Left ventricle myocardium inferior (tissue), 1 donor: ENCODE measurements at regions not wholly inside any gene's neighbourhood (a gene's known extent, or its start where the extent isn't known, plus 50 kb on each side); places are given as distances from the start of the nearest gene placed in this dataset.

Experiments used
- DNase-seq: peaks from one replicate; pipeline ENCODE4 v3.0.0-alpha.2; 2020
- H3K27ac ChIP-seq: fragments of 200-600 bp; replicated peaks from 2 replicates; pipeline ENCODE4 v1.8.0; 2021
- H3K27me3 ChIP-seq: fragments of 200-600 bp; 2 replicates; pipeline ENCODE4 v1.8.0; 2021; ENCODE audit warnings: low read depth
- H3K36me3 ChIP-seq: fragments of 200-600 bp; 2 replicates; pipeline ENCODE4 v1.8.0; 2021
- H3K4me1 ChIP-seq: fragments of 200-600 bp; 2 replicates; pipeline ENCODE4 v1.8.0; 2021
- H3K4me3 ChIP-seq: fragments of 200-600 bp; 2 replicates; pipeline ENCODE4 v1.8.0; 2021; ENCODE audit warnings: mild to moderate bottlenecking, moderate library complexity
- H3K9me3 ChIP-seq: fragments of 200-600 bp; replicated peaks from 2 replicates; pipeline ENCODE4 v1.8.0; 2021
- CTCF ChIP-seq: fragments of 200-600 bp; IDR thresholded peaks from 2 replicates; pipeline ENCODE4 v1.8.0; 2021; ENCODE audit warnings: antibody characterized with exemption, mild to moderate bottlenecking, borderline replicate concordance
- intact Hi-C: fragments of 100-400 bp; cut with micrococcal nuclease; formaldehyde crosslinking; loops from one replicate; pipeline ENCODE4 v1.11.0; 2022
- donor health status: DM: no; HTN: yes; CAD: no; lungs with severe emphysema.

- Histone ChIP-seq H3K27ac (no peak overlapping the region), H3K9me3 (peaks cover 13% of the 10 kb centered on the region), H3K4me3 (no peak overlapping the region), H3K27me3 (no peaks in the 10 kb centered on the region), H3K4me1 (no peaks in the 10 kb centered on the region), H3K36me3 (no peaks in the 10 kb centered on the region)
- TF ChIP-seq CTCF: no peak
- intact Hi-C loops: no loop called here
- DNase-seq: no peak
These were observed 99.4 kb upstream of the GHITM start for GRCh38 chr10:84039957-84040356.

GRCh38 chr10:84047258-84048010, 91.9 kb upstream of the GHITM start:
- Histone ChIP-seq H3K36me3 (no peaks in the 10 kb centered on the region), H3K9me3 (peaks cover 21% of the 10 kb centered on the region), H3K27me3 (no peaks in the 10 kb centered on the region), H3K27ac (no peak overlapping the region), H3K4me3 (no peak overlapping the region), H3K4me1 (no peaks in the 10 kb centered on the region)
- TF ChIP-seq CTCF: no peak
- DNase-seq: no peak
- intact Hi-C loops: no loop called here

- TF ChIP-seq CTCF: no peak
- no peaks in the 10 kb centered on the region for H3K27me3 ChIP-seq
- no peaks in the 10 kb centered on the region for H3K4me1 ChIP-seq
- H3K9me3 ChIP-seq: peaks cover 21% of the 10 kb centered on the region
- intact Hi-C loops: no loop called here
- no peak overlapping the region for H3K27ac ChIP-seq
- no peaks in the 10 kb centered on the region for H3K36me3 ChIP-seq
- no peak for DNase-seq
- no peak overlapping the region for H3K4me3 ChIP-seq
These were observed 89.7 kb upstream of the GHITM start for GRCh38 chr10:84049645-84050011.

- Histone ChIP-seq H3K27ac (no peak overlapping the region), H3K9me3 (peaks cover 16% of the 10 kb centered on the region), H3K4me1 (no peaks in the 10 kb centered on the region), H3K27me3 (no peaks in the 10 kb centered on the region), H3K36me3 (no peaks in the 10 kb centered on the region), H3K4me3 (no peak overlapping the region)
- no peak for TF ChIP-seq CTCF
- no peak for DNase-seq
- intact Hi-C loops: no loop called here
These were observed 85.7 kb upstream of the GHITM start for GRCh38 chr10:84053626-84054025.

GRCh38 chr10:84054743-84055142, 84.6 kb upstream of the GHITM start:
- TF ChIP-seq CTCF: no peak
- no peaks in the 10 kb centered on the region for H3K36me3 ChIP-seq
- H3K27ac ChIP-seq: no peak overlapping the region
- H3K27me3 ChIP-seq: peaks cover 6% of the 10 kb centered on the region
- H3K4me1 ChIP-seq: no peaks in the 10 kb centered on the region
- no peak for DNase-seq
- intact Hi-C loops: no loop called here
- H3K4me3 ChIP-seq: no peak overlapping the region
- peaks cover 7% of the 10 kb centered on the region for H3K9me3 ChIP-seq

GRCh38 chr10:84059526-84059925, 79.8 kb upstream of the GHITM start:
- no peak for DNase-seq
- Histone ChIP-seq H3K27me3 (peaks cover 17% of the 10 kb centered on the region), H3K27ac (no peak overlapping the region), H3K4me3 (no peak overlapping the region), H3K9me3 (no peaks in the 10 kb centered on the region), H3K4me1 (no peaks in the 10 kb centered on the region), H3K36me3 (no peaks in the 10 kb centered on the region)
- TF ChIP-seq CTCF: no peak
- intact Hi-C loops: no loop called here
